HepG2 (cell line): ENCODE measurements at regions not wholly inside any gene's neighbourhood (a gene's known extent, or its start where the extent isn't known, plus 50 kb on each side); places are given as distances from the start of the nearest gene placed in this dataset.
A peak's percentile ranks its signal among the peaks of the same experiment; 100 is the strongest.

Experiments
- ATAC-seq: fragments of 200-7000 bp; cut with Tn5 transposase; 3 replicates; pipeline ENCODE4 v1.9.1; 2020; ENCODE audit warnings: mild to moderate bottlenecking, moderate library complexity
- BruUV-seq: library from RNA; stranded (reverse); fragments of 400-500 nt; replicated peaks from 2 replicates; lab custom pipeline; 2021; lab: Mats Ljungman, UMichigan
- CTCF ChIA-PET: fragments of 300-600 bp; formaldehyde crosslinking; extraction: SDS; loops from one replicate; lab custom pipeline; 2021; ENCODE audit warnings: low total read pairs, inconsistent platforms, low intra/inter-chr PET ratio; lab: Yijun Ruan, JAX
- POLR2A ChIA-PET: fragments of 350-600 bp; sonication (Branson Sonifier 250); formaldehyde crosslinking; loops from one replicate; lab custom pipeline; 2020; ENCODE audit warnings: antibody characterized with exemption, inconsistent platforms; lab: Yijun Ruan, JAX
- DNase-seq: peaks from one replicate; pipeline ENCODE4 v3.0.0-alpha.2; 2015; ENCODE audit warnings: low spot score
- FAIRE-seq: peaks from 3 replicates; lab custom pipeline; 2011; peaks lifted over from hg19 to GRCh38; lab: Jason Lieb, UNC
- H2AFZ ChIP-seq: one replicate; pipeline ENCODE4 v1.6.1; 2011; ENCODE audit warnings: low read length, inconsistent platforms
- H3K27ac ChIP-seq: fragments of 300-600 bp; 3 replicates; pipeline ENCODE4 v1.8.0; 2011; ENCODE audit warnings: mixed run types, mild to moderate bottlenecking, mixed read lengths, low read length, inconsistent platforms; ENCODE audit not compliant: insufficient read depth; ENCODE audit errors: extremely low read length
- H3K27me3 ChIP-seq, 2 experiments: fragments of 200-600 bp in 1 of 2; 2 replicates in 1 of 2; 3 replicates in 1 of 2; pipeline versions ENCODE4 v1.6.0 to v1.8.0; 2011; ENCODE audit warnings: low read length in 2 of 2, mild to moderate bottlenecking in 2 of 2, moderate library complexity in 2 of 2, inconsistent platforms in 1 of 2; ENCODE audit not compliant: insufficient read depth in 2 of 2, control insufficient read depth in 1 of 2
- H3K36me3 ChIP-seq, 2 experiments: fragments of 200-600 bp in 1 of 2; replicated peaks in 1 of 2; 2 replicates in 1 of 2; 3 replicates in 1 of 2; pipeline versions ENCODE4 v1.5.1 to v1.8.0; 2011; ENCODE audit warnings: low read length in 2 of 2, inconsistent platforms in 1 of 2; ENCODE audit not compliant: insufficient read depth in 2 of 2, control insufficient read depth in 1 of 2
- H3K4me1 ChIP-seq: 2 replicates; pipeline ENCODE4 v1.5.1; 2012; ENCODE audit warnings: low read length, inconsistent platforms; ENCODE audit not compliant: insufficient read depth
- H3K4me2 ChIP-seq: 2 replicates; pipeline ENCODE4 v1.6.0; 2011; ENCODE audit warnings: low read depth, low read length, inconsistent platforms
- H3K4me3 ChIP-seq, 3 experiments: fragments of 200-600 bp in 1 of 3; sonication (generic), shearing (Covaris generic) in 1 of 3; replicated peaks in 1 of 3; 2 replicates each; pipeline ENCODE4 v1.5.1; 2011 to 2016; ENCODE audit warnings: low read length in 3 of 3, inconsistent platforms in 2 of 3, low read depth in 2 of 3, mild to moderate bottlenecking in 2 of 3, control low read depth in 1 of 3, mixed read lengths in 1 of 3; ENCODE audit not compliant: insufficient read depth in 1 of 3
- H3K79me2 ChIP-seq: one replicate; pipeline ENCODE4 v1.6.1; 2011; ENCODE audit warnings: low read length, inconsistent platforms; ENCODE audit not compliant: insufficient read depth
- H3K9ac ChIP-seq: 2 replicates; pipeline ENCODE4 v1.6.0; 2011; ENCODE audit warnings: mild to moderate bottlenecking, low read depth, low read length, inconsistent platforms; ENCODE audit not compliant: insufficient read depth
- H3K9me3 ChIP-seq: 2 replicates; pipeline ENCODE4 v1.5.1; 2012; ENCODE audit warnings: mild to moderate bottlenecking, low read length
- H4K20me1 ChIP-seq: 2 replicates; pipeline ENCODE4 v1.6.0; 2011; ENCODE audit warnings: inconsistent platforms, mild to moderate bottlenecking, low read length, moderate library complexity; ENCODE audit not compliant: insufficient read depth
- ELF1 ChIP-seq: sonication (generic); formaldehyde crosslinking; IDR thresholded peaks from 2 replicates; pipeline ENCODE4 v1.4.0; 2020; ENCODE audit warnings: missing genetic modification reagents
- FOXC1 ChIP-seq: sonication (generic); formaldehyde crosslinking; IDR thresholded peaks from 2 replicates; pipeline ENCODE4 v1.8.0; 2022; ENCODE audit warnings: mild to moderate bottlenecking, missing genetic modification reagents, borderline replicate concordance
- MAFF ChIP-seq: IDR thresholded peaks from 2 replicates; pipeline ENCODE4 v1.6.1; 2011; ENCODE audit warnings: low read depth, low read length, improper control_type of control experiment
- MAFK ChIP-seq, 2 experiments: IDR thresholded peaks in 1 of 2; conservative IDR thresholded peaks in 1 of 2; 2 replicates each; pipeline ENCODE4 v1.6.1; 2011; ENCODE audit warnings: improper control_type of control experiment in 2 of 2, low read length in 2 of 2
- POLR2A ChIP-seq, 2 experiments: IDR thresholded peaks; 2 replicates each; pipeline ENCODE4 v1.6.1; 2011; ENCODE audit warnings: low read depth in 2 of 2, low read length in 2 of 2, mild to moderate bottlenecking in 1 of 2, moderate library complexity in 1 of 2; ENCODE audit not compliant: insufficient read depth in 1 of 2
- RBM39 ChIP-seq: fragments of 200-400 bp; formaldehyde crosslinking; IDR thresholded peaks from one replicate; pipeline ENCODE4 v1.6.1; 2018; ENCODE audit warnings: antibody characterized with exemption, mild to moderate bottlenecking, low read depth, low read length; ENCODE audit not compliant: poor library complexity, severe bottlenecking
- ZIK1 ChIP-seq: sonication (generic); formaldehyde crosslinking; IDR thresholded peaks from 2 replicates; pipeline ENCODE4 v1.5.0; 2020; ENCODE audit warnings: mild to moderate bottlenecking, low read depth, missing genetic modification reagents, borderline replicate concordance
- ZNF263 ChIP-seq: sonication (generic); formaldehyde crosslinking; IDR thresholded peaks from 2 replicates; pipeline ENCODE4 v1.4.0; 2020; ENCODE audit warnings: missing genetic modification reagents
- ZNF513 ChIP-seq: sonication (generic); formaldehyde crosslinking; conservative IDR thresholded peaks from 2 replicates; pipeline ENCODE4 v1.5.0; 2020; ENCODE audit warnings: missing genetic modification reagents
- ZSCAN30 ChIP-seq: sonication (generic); formaldehyde crosslinking; IDR thresholded peaks from 2 replicates; pipeline ENCODE4 v1.5.0; 2020; ENCODE audit warnings: mild to moderate bottlenecking, missing genetic modification reagents
- WGBS: methylation state at CpG from one replicate; pipeline ENCODE4 v1.1.6; 2017; ENCODE audit warnings: low lambda C conversion rate; 5-methylcytosine and 5-hydroxymethylcytosine counted together
- in situ Hi-C: cut with HindIII; loops from 2 replicates; pipeline ENCODE4 v1.10.0; 2017; ENCODE audit warnings: low pct_unique_long_range_greater_than_20kb; ENCODE audit not compliant: extremely low pct_ligation_motif_present
- intact Hi-C: fragments of 100-400 bp; cut with micrococcal nuclease; formaldehyde crosslinking; loops from one replicate; pipeline ENCODE4 v1.10.0; 2022; ENCODE audit not compliant: unreplicated experiment
- TF ChIP-seq, protein P1 (sequence below): sonication (generic); formaldehyde crosslinking; IDR thresholded peaks from 2 replicates; pipeline ENCODE4 v1.5.1; 2020; ENCODE audit warnings: missing genetic modification reagents, mild to moderate bottlenecking, borderline replicate concordance
- TF ChIP-seq, protein P2 (sequence below): sonication (generic); formaldehyde crosslinking; IDR thresholded peaks from 2 replicates; pipeline ENCODE4 v1.4.0; 2020; ENCODE audit warnings: missing genetic modification reagents, mild to moderate bottlenecking, borderline replicate concordance

DNA sequence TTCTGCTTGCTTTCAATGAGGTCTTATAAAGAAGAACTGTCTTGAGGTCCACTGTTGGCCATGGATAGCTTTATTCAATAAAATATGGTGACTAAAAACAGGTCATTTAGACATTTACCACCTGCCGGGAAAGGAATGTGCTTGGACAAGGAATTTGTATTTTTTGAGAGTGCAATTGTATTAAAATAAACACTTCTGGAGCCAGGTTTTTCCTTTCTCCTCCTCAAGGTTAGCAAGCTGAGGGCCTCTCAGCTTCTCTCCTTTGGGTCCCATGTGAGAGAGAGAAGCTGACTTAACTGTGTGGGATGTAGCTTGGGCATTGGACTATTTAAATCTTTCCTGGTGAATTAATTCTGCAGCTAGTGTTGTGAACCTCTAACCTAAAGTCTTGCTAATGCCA lies 321.0 kb downstream of the MEIS1 start:
- no peak overlapping the region for H3K27ac ChIP-seq
- BruUV-seq = no TSS peak
- H3K4me3 ChIP-seq = no peak overlapping the region
- H3K9me3 ChIP-seq = no peaks in the 10 kb centered on the region
- H3K4me1 ChIP-seq = no peaks in the 10 kb centered on the region
- ChIA-PET CTCF (no interaction called here), POLR2A (no interaction called here)
- no peak for DNase-seq
- 8% methylated on average over 1 of the region's 1 CpG for WGBS
- H3K9ac ChIP-seq = no peak overlapping the region
- H3K27me3 ChIP-seq = no peaks in the 10 kb centered on the region
- H3K4me2 ChIP-seq = no peak overlapping the region
- no peaks in the 10 kb centered on the region for H4K20me1 ChIP-seq
- no peak for ATAC-seq
- no peak for TF ChIP-seq ZNF513 (CRISPR knock-in tag)
- no peak for TF ChIP-seq MAFK (conservative IDR thresholded peaks at IDR 0.05 in 1 of 2, IDR thresholded peaks at IDR 0.05 in 1 of 2; ENCODE audit: low read length in 2 of 2)
- no peak for TF ChIP-seq POLR2A (IDR thresholded peaks at IDR 0.05; ENCODE audit: insufficient read depth in 1 of 2, low read depth in 2 of 2, low read length in 2 of 2)
- H3K36me3 ChIP-seq = no peaks in the 10 kb centered on the region
- FAIRE-seq = no peak
- no peaks in the 10 kb centered on the region for H3K79me2 ChIP-seq
- intact Hi-C loops = no loop called here
- in situ Hi-C loops = no loop called here
- no peak overlapping the region for H2AFZ ChIP-seq

- H3K4me1 ChIP-seq = no peaks in the 10 kb centered on the region
- POLR2A ChIA-PET = no interaction called here
- FAIRE-seq (no peak), ATAC-seq (no peak), DNase-seq (no peak)
- H2AFZ ChIP-seq = no peak overlapping the region
- no peaks in the 10 kb centered on the region for H4K20me1 ChIP-seq
- CTCF ChIA-PET = no interaction called here
- in situ Hi-C loops (no loop called here), intact Hi-C loops (no loop called here)
- no peaks in the 10 kb centered on the region for H3K27me3 ChIP-seq
- BruUV-seq = no TSS peak
- H3K4me2 ChIP-seq = no peak overlapping the region
- no peaks in the 10 kb centered on the region for H3K79me2 ChIP-seq
- WGBS = 2% methylated on average over 2 of the region's 2 CpGs
- no peaks in the 10 kb centered on the region for H3K36me3 ChIP-seq
- no peak overlapping the region for H3K4me3 ChIP-seq
- no peak overlapping the region for H3K27ac ChIP-seq
- H3K9ac ChIP-seq = no peak overlapping the region
- no peaks in the 10 kb centered on the region for H3K9me3 ChIP-seq
- TF ChIP-seq MAFF (peak; percentile 71), ELF1 (CRISPR knock-in tag) (no peak), ZNF263 (CRISPR knock-in tag) (no peak), ZIK1 (CRISPR knock-in tag) (no peak), ZSCAN30 (CRISPR knock-in tag) (no peak), RBM39 (no peak), FOXC1 (no peak)
- TF ChIP-seq, protein P1, sequence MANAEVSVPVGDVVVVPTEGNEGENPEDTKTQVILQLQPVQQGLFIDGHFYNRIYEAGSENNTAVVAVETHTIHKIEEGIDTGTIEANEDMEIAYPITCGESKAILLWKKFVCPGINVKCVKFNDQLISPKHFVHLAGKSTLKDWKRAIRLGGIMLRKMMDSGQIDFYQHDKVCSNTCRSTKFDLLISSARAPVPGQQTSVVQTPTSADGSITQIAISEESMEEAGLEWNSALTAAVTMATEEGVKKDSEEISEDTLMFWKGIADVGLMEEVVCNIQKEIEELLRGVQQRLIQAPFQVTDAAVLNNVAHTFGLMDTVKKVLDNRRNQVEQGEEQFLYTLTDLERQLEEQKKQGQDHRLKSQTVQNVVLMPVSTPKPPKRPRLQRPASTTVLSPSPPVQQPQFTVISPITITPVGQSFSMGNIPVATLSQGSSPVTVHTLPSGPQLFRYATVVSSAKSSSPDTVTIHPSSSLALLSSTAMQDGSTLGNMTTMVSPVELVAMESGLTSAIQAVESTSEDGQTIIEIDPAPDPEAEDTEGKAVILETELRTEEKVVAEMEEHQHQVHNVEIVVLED (CRISPR knock-in tag) = no peak
- TF ChIP-seq, protein P2, sequence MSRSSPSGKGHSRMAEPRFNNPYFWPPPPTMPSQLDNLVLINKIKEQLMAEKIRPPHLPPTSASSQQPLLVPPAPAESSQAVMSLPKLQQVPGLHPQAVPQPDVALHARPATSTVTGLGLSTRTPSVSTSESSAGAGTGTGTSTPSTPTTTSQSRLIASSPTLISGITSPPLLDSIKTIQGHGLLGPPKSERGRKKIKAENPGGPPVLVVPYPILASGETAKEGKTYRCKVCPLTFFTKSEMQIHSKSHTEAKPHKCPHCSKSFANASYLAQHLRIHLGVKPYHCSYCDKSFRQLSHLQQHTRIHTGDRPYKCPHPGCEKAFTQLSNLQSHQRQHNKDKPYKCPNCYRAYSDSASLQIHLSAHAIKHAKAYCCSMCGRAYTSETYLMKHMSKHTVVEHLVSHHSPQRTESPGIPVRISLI (CRISPR knock-in tag) = no peak
Measured at GRCh38 chr2:66761826-66762225, 326.9 kb downstream of the MEIS1 start.
